Esophagus muscularis mucosa (tissue), 4 donors: ENCODE measurements at regions not wholly inside any gene's neighbourhood (a gene's known extent, or its start where the extent isn't known, plus 50 kb on each side); places are given as distances from the start of the nearest gene placed in this dataset.

Source experiments
- DNase-seq: peaks from one replicate; pipeline ENCODE4 v3.0.0-alpha.2; 2017; ENCODE audit errors: extremely low spot score
- H3K27ac ChIP-seq, 4 donors: fragments of 200-600 bp; sonication (generic); replicated peaks in 1 of 4; 1 replicate in 3 of 4; 2 replicates in 1 of 4; pipeline ENCODE4 v1.5.1; 2016 to 2019; ENCODE audit warnings: mild to moderate bottlenecking in 1 of 4
- H3K27me3 ChIP-seq, 4 donors: fragments of 200-600 bp; sonication (generic); one replicate each; pipeline versions ENCODE4 v1.5.1 to v1.6.0; 2016 to 2019
- H3K36me3 ChIP-seq, 4 donors: fragments of 200-600 bp; sonication (generic); one replicate each; pipeline ENCODE4 v1.5.1; 2016 to 2019
- H3K4me1 ChIP-seq, 4 donors: fragments of 200-600 bp; sonication (generic); one replicate each; pipeline ENCODE4 v1.5.1; 2016 to 2019
- H3K4me3 ChIP-seq, 4 donors: fragments of 200-600 bp; sonication (generic); 1 replicate in 2 of 4; 2 replicates in 2 of 4; pipeline ENCODE4 v1.5.1; 2016 to 2019; ENCODE audit warnings: mild to moderate bottlenecking in 4 of 4, moderate library complexity in 1 of 4
- H3K9me3 ChIP-seq, 4 donors: fragments of 200-600 bp; sonication (generic); 1 replicate in 3 of 4; 2 replicates in 1 of 4; pipeline ENCODE4 v1.5.1; 2016 to 2019
- CTCF ChIP-seq, 3 experiments: fragments of 200-600 bp in 2 of 3; fragments of 450-650 bp in 1 of 3; sonication (generic) in 2 of 3; IDR thresholded peaks; one replicate each; pipeline ENCODE4 v1.5.1; 2017 to 2019; ENCODE audit warnings: antibody characterized with exemption in 3 of 3, mild to moderate bottlenecking in 2 of 3, moderate library complexity in 1 of 3
- EP300 ChIP-seq: sonication (generic); formaldehyde crosslinking; IDR thresholded peaks from one replicate; pipeline ENCODE4 v1.6.1; 2017; ENCODE audit warnings: antibody characterized with exemption
- POLR2A ChIP-seq: fragments of 450-650 bp; IDR thresholded peaks from one replicate; pipeline ENCODE4 v1.6.1; 2017; ENCODE audit warnings: antibody characterized with exemption, moderate library complexity, mild to moderate bottlenecking, low read depth
- POLR2AphosphoS5 ChIP-seq, 2 donors: sonication (generic); formaldehyde crosslinking; IDR thresholded peaks; one replicate each; pipeline ENCODE4 v1.6.1; 2017; ENCODE audit warnings: antibody characterized with exemption in 2 of 2
- WGBS: methylation state at CpG from one replicate; pipeline ENCODE4 v1.1.5; 2018; 5-methylcytosine and 5-hydroxymethylcytosine counted together
- intact Hi-C: fragments of 100-400 bp; cut with DNase I; formaldehyde crosslinking; loops from one replicate; pipeline ENCODE4 v1.15.1; 2023

- 77% methylated on average over 5 of the region's 5 CpGs for WGBS
- peak; percentile 37 for DNase-seq
- intact Hi-C loops: loop anchor here (10.0 kb wide), 1 partner anchor 177 kb away; the partner anchor contains the start of gene CCDC34
- H3K27me3 ChIP-seq: no peaks in the 10 kb centered on the region
- TF ChIP-seq EP300: no peak
- TF ChIP-seq POLR2AphosphoS5 (IDR thresholded peaks at IDR 0.05): no peak
- TF ChIP-seq CTCF (IDR thresholded peaks at IDR 0.05): no peak
- TF ChIP-seq POLR2A: no peak
- no peaks in the 10 kb centered on the region for H3K4me1 ChIP-seq
- H3K27ac ChIP-seq: no peak overlapping the region
- H3K36me3 ChIP-seq: no peaks in the 10 kb centered on the region
- H3K4me3 ChIP-seq: no peak overlapping the region
- no peaks in the 10 kb centered on the region for H3K9me3 ChIP-seq
Measured at GRCh38 chr11:27187848-27188621, 147.4 kb downstream of the BBOX1 start.

GRCh38 chr11:27187075-27187847 lies 146.6 kb downstream of the BBOX1 start:
- Histone ChIP-seq H3K4me1 (no peaks in the 10 kb centered on the region), H3K27ac (no peak overlapping the region), H3K9me3 (no peaks in the 10 kb centered on the region), H3K4me3 (no peak overlapping the region), H3K27me3 (no peaks in the 10 kb centered on the region), H3K36me3 (no peaks in the 10 kb centered on the region)
- intact Hi-C loops: loop anchor here (10.0 kb wide), 1 partner anchor 178 kb away; the partner anchor contains the start of gene CCDC34
- TF ChIP-seq POLR2AphosphoS5 (IDR thresholded peaks at IDR 0.05) (no peak), POLR2A (no peak), CTCF (IDR thresholded peaks at IDR 0.05) (no peak), EP300 (no peak)
- WGBS: 72% methylated on average over 4 of the region's 4 CpGs
- DNase-seq: no peak

GRCh38 chr11:27186580-27186979 lies 146.0 kb downstream of the BBOX1 start:
- no peak overlapping the region for H3K4me3 ChIP-seq
- no peaks in the 10 kb centered on the region for H3K9me3 ChIP-seq
- H3K27me3 ChIP-seq: no peaks in the 10 kb centered on the region
- no peak overlapping the region for H3K27ac ChIP-seq
- no peak for DNase-seq
- H3K4me1 ChIP-seq: no peaks in the 10 kb centered on the region
- no peaks in the 10 kb centered on the region for H3K36me3 ChIP-seq
- TF ChIP-seq EP300: no peak
- TF ChIP-seq POLR2A: no peak
- no peak for TF ChIP-seq POLR2AphosphoS5 (IDR thresholded peaks at IDR 0.05)
- TF ChIP-seq CTCF (IDR thresholded peaks at IDR 0.05): no peak
- intact Hi-C loops: loop anchor here (10.0 kb wide), 1 partner anchor 178 kb away; the partner anchor contains the start of gene CCDC34

GRCh38 chr11:27184458-27185312 lies 144.1 kb downstream of the BBOX1 start:
- 85% methylated on average over 6 of the region's 6 CpGs for WGBS
- no peak for TF ChIP-seq EP300
- TF ChIP-seq POLR2A: no peak
- Histone ChIP-seq H3K36me3 (no peaks in the 10 kb centered on the region), H3K27ac (no peak overlapping the region), H3K4me1 (no peaks in the 10 kb centered on the region), H3K4me3 (no peak overlapping the region), H3K9me3 (no peaks in the 10 kb centered on the region), H3K27me3 (no peaks in the 10 kb centered on the region)
- intact Hi-C loops: loop anchor here (2.0 to 10.0 kb wide), 3 partner anchors 113 to 302 kb away; partner anchors contain the start of gene CCDC34
- no peak for DNase-seq
